H7 (cell line): ENCODE measurements at regions not wholly inside any gene's neighbourhood (a gene's known extent, or its start where the extent isn't known, plus 50 kb on each side); places are given as distances from the start of the nearest gene placed in this dataset.

Experiments used
- DNase-seq: peaks from one replicate; pipeline ENCODE4 v3.0.0; 2012
- H3K27me3 ChIP-seq: 2 replicates; pipeline ENCODE4 v1.6.0; 2011; ENCODE audit warnings: mild to moderate bottlenecking, low read length; ENCODE audit not compliant: control insufficient read depth, insufficient read depth
- H3K36me3 ChIP-seq: replicated peaks from 2 replicates; pipeline ENCODE4 v1.5.1; 2011; ENCODE audit warnings: low read length; ENCODE audit not compliant: control insufficient read depth, insufficient read depth
- H3K4me3 ChIP-seq: 2 replicates; pipeline ENCODE4 v1.5.1; 2011; ENCODE audit warnings: low read depth, mild to moderate bottlenecking, control low read depth, low read length, moderate library complexity; ENCODE audit not compliant: insufficient read depth

GRCh38 chr20:51265361-51265760, 242.5 kb upstream of the KCNG1 start:
- H3K4me3 ChIP-seq, result no peak overlapping the region

DNA sequence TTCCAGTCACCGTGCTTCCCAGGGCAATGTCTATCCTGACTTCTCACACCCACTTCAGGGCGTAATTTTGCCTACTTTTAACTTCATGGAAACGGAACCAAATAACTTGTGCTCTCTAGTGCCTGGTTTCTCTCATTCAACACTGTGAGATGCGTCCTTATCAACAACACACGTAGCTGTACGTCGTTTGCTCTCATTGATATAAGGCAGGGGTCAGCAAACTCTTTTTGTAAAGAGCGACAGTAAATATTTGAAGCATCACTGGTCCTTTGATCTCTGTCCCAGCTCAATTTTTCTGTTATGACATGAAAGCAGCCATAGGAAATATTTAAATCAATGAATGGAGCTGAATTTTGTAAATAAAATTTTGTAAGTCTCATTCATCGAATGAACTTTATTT, 239.3 kb upstream of the KCNG1 start:
- Histone ChIP-seq H3K27me3 (no peaks in the 10 kb centered on the region), H3K36me3 (no peaks in the 10 kb centered on the region; the same call in 1 of the 2 replicates)
- DNase-seq, result no peak

More at GRCh38 chr20:51265361-51265760, 242.5 kb upstream of the KCNG1 start:
- Histone ChIP-seq H3K27me3 (no peaks in the 10 kb centered on the region), H3K36me3 (no peaks in the 10 kb centered on the region; the same call in 1 of the 2 replicates)
- no peak for DNase-seq

DNA sequence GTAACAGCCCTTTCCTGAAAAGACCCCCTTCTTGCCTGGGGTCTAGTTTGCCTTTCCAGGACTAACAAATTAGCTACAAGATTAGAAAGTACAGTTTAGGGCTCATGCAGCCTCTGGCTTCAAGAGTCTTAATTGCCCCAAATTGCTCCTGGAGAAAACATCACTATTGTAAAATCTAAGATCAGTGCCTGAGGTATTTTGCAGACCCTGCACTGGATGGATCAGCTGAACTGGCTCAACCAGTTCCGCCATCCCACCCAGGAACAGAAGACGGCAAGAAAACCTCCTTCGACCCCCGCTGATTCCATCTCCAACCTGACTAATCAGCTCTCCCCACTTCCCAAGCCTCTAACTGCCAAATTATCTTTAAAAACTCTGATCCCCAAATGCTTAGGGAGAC, 236.5 kb upstream of the KCNG1 start:
- no peak for DNase-seq
- Histone ChIP-seq H3K36me3 (no peaks in the 10 kb centered on the region; the same call in 1 of the 2 replicates), H3K27me3 (no peaks in the 10 kb centered on the region), H3K4me3 (no peak overlapping the region)

More for the DNA sequence above, 239.3 kb upstream of the KCNG1 start:
- H3K4me3 ChIP-seq, result no peak overlapping the region

DNA sequence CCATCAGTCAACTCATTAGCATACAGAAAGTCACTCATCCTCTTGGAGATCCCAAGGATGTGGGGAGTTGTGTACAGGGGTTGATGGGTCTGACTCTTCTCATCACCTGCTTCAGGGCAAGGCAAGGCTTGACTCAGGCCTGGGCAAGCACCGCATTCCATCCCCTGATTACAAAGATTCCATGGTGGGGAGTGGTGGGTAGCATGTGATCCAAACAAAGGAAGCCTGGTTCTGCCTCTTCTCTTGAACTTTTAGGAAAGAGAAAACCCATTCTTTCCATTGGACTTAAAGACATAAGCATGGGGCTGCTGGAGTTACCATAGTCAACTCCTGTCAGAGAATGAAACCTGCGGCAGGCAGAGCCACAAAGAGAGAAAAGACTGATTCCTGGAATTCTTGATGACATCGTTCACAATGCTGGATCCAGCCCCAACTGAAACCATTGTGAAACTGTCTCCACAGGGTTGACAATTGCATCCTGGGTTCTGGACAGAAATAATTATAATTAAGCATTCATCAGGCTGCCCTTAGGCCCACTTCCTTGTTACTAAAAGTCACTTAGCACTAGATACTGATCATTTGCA, 235.8 kb upstream of the KCNG1 start:
- DNase-seq, result no peak
- H3K4me3 ChIP-seq, result no peak overlapping the region
- H3K36me3 ChIP-seq, result no peaks in the 10 kb centered on the region; the same call in 1 of the 2 replicates

DNA sequence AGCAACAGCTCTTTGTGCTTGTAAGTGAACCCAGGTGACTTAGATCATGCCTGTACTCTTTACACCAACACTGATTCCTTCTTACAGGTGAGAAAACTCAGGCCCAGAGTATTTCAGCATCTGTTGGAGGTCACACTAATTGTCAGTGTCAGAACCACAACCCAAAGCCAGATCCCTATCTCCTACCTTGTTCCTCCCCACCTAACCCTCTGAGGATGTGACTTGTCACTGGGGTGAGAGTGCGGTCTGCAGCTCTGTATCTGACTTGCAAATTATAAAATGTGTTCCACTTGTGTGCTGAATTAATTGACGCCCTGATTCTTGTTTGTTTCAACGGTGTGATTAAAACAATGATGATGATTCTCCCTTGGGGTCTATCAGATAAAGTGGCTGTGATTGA, 232.5 kb upstream of the KCNG1 start:
- Histone ChIP-seq H3K4me3 (no peak overlapping the region), H3K27me3 (no peaks in the 10 kb centered on the region), H3K36me3 (no peaks in the 10 kb centered on the region)
- DNase-seq, result no peak

More for the DNA sequence above, 235.8 kb upstream of the KCNG1 start:
- H3K27me3 ChIP-seq, result no peaks in the 10 kb centered on the region

DNA sequence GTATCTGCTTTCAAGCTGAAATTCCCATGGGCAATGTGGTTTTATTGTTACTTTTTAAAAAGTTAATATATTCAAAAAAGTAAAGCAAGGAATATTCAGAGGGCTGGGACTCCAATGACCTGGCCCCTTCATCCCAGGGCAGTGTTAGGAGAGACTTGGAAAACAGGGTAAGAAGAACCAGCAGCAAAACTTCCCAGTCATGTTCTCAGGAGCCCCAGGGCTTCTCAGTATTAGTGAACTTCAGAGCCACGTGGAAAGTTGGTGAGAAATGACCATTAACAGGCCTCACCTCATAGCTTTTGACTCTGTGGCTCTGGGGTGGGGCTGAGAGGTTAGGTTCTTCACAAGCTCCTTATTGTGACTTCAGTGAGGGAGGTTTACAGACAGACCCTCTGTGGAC, 230.4 kb upstream of the KCNG1 start:
- no peak overlapping the region for H3K4me3 ChIP-seq
- no peaks in the 10 kb centered on the region for H3K36me3 ChIP-seq
- H3K27me3 ChIP-seq, result no peaks in the 10 kb centered on the region
- no peak for DNase-seq

DNA sequence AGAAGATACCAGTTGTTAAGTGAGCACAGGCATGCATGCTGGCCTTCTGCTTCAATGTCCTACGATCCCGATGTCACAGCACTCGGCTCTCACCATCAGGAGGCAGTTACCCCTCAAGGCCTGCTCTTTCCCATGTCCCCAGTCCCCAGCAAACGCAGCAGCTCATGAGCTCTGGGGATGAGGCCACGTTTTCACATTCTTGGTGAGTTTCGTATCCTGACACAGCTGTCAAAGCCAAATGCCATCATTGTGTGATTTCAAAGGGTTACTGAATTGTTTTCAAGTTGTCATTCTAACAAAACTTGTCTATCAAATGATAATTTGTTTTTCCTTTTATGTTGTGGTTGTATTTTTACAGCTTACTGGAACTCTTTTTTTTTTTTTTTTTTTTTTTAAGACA, 226.9 kb upstream of the KCNG1 start:
- Histone ChIP-seq H3K36me3 (no peaks in the 10 kb centered on the region), H3K4me3 (no peak overlapping the region), H3K27me3 (no peaks in the 10 kb centered on the region)
- no peak for DNase-seq

GRCh38 chr20:51249215-51249614, 226.3 kb upstream of the KCNG1 start:
- H3K36me3 ChIP-seq, result no peaks in the 10 kb centered on the region
- no peak overlapping the region for H3K4me3 ChIP-seq
- DNase-seq, result no peak
- H3K27me3 ChIP-seq, result no peaks in the 10 kb centered on the region

- H3K36me3 ChIP-seq, result no peaks in the 10 kb centered on the region
- no peaks in the 10 kb centered on the region for H3K27me3 ChIP-seq
- no peak overlapping the region for H3K4me3 ChIP-seq
- DNase-seq, result no peak
Measured at GRCh38 chr20:51244466-51244865, 221.6 kb upstream of the KCNG1 start.

DNA sequence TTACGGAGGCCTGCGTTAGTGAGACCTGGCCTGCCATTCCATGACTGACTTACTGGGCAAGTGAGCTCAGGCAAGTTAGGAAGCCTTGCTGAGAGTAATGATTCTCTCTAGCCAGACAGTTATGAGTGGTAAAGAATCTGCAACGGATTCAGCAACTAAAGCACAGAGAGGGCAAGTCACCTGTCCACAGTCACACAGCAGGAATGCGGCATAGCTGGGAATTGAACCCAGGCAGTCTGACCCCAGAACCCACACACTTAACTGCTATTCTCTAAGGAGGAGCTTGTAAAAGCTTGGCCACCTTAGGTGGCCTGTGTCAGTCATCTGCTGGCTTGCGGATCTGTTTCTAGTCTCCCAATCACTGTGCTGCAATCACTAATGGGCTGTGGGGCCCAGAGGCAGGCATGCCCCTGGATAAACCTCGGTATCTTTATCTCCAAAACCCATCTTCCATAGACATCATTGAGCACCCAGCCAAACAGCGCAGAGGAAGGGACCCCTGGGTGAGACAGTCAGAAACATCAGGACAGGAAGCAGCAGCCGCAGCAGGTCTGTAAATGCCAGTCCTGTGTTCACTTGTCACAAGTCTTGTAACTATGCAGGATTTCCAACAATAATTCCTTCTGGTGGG, 215.9 kb upstream of the KCNG1 start:
- no peak for DNase-seq
- H3K4me3 ChIP-seq, result no peak overlapping the region
- no peaks in the 10 kb centered on the region for H3K27me3 ChIP-seq
- H3K36me3 ChIP-seq, result no peaks in the 10 kb centered on the region

- no peak for DNase-seq
- Histone ChIP-seq H3K36me3 (no peaks in the 10 kb centered on the region), H3K27me3 (no peaks in the 10 kb centered on the region), H3K4me3 (no peak overlapping the region)
Measured at GRCh38 chr20:51237791-51238190, 214.9 kb upstream of the KCNG1 start.

DNA sequence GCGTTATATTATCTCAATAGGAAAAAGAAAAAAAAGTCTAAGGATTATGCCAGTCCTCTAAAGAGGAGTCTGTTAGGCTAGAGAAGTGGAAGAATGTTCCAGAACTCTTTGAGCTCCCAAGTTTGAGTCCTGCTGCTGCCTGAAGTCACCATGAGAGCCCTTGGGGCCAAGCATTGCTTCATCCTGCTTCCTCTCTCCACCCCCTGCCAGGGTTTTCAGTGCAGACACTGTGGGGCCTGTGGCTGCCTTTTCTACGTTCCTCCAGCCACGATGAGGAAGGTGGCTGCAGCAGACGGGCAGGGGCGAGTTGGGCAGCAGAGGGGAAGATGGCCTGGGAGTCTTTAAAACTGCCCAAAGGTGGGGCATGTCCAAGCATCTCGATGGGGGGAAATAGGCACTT, 214.4 kb upstream of the KCNG1 start:
- no peak overlapping the region for H3K4me3 ChIP-seq
- no peak for DNase-seq
- no peaks in the 10 kb centered on the region for H3K27me3 ChIP-seq
- H3K36me3 ChIP-seq, result no peaks in the 10 kb centered on the region

GRCh38 chr20:51236421-51236820, 213.5 kb upstream of the KCNG1 start:
- H3K27me3 ChIP-seq, result no peaks in the 10 kb centered on the region
- no peak overlapping the region for H3K4me3 ChIP-seq
- no peak for DNase-seq
- no peaks in the 10 kb centered on the region for H3K36me3 ChIP-seq

DNA sequence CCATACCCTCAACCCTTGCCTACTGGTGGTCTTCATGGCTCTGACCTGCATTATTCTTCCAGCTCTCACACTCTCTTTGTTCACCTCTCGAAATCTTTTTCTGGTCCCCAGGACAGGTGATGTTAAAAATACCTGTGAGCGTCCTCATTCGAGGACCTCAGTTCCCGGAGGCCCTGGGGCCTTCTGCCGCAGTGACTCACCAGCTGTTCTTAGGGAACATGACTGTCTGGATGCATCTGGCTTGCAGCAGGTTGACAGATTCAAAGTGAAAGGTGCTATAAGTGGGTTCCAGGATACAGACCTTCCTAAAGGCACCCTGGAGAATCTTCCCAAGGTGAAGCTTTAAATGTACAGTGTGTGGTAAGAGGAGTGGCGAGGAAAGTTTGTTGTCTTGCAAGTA, 210.4 kb upstream of the KCNG1 start:
- no peaks in the 10 kb centered on the region for H3K27me3 ChIP-seq
- no peak overlapping the region for H3K4me3 ChIP-seq
- no peak for DNase-seq
- H3K36me3 ChIP-seq, result no peaks in the 10 kb centered on the region

DNA sequence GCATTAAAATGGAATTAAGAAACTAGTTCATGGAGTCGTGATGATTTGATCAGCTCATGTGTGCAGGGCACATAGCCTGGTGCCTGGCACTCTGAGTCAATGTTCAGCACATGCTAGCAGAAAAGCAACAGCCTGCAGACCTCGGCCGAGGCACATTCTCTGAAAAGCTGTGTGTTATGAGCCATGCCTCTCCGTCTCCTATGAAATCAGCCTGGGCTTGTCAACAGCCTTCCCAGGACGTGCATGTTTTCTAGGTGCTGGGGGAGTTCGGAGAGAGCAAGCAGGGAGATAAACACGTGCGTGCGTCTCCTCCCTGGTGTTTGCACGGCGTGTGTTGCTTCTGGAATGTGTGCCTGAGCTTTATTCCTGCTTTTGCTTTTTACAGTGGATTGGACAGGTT, 207.8 kb upstream of the KCNG1 start:
- Histone ChIP-seq H3K27me3 (no peaks in the 10 kb centered on the region), H3K4me3 (no peak overlapping the region), H3K36me3 (no peaks in the 10 kb centered on the region)
- no peak for DNase-seq
